ENCODE measurements at regions not wholly inside any gene's neighbourhood (a gene's known extent, or its start where the extent isn't known, plus 50 kb on each side); places are given as distances from the start of the nearest gene placed in this dataset.

GRCh38 chr6:141550471-141550870, 582.3 kb upstream of the GJE1 start:
- TF ChIP-seq CTCF (IDR thresholded peaks at IDR 0.05; ENCODE audit: poor library complexity, severe bottlenecking) (no peak), TAF1 (IDR thresholded peaks at IDR 0.05; ENCODE audit: low read depth) (no peak), POLR2AphosphoS5 (IDR thresholded peaks at IDR 0.05) (no peak), EP300 (conservative IDR thresholded peaks at IDR 0.05; ENCODE audit: poor library complexity, severe bottlenecking) (no peak), REST (IDR thresholded peaks at IDR 0.05; ENCODE audit: borderline replicate concordance) (no peak), RAD21 (conservative IDR thresholded peaks at IDR 0.05) (no peak), EZH2 (IDR thresholded peaks at IDR 0.05; ENCODE audit: borderline replicate concordance, insufficient read depth, low read length, poor library complexity, severe bottlenecking) (no peak)

Measured in neural cell (in vitro differentiated cells).